Left colon (tissue), 2 donors: ENCODE measurements at regions not wholly inside any gene's neighbourhood (a gene's known extent, or its start where the extent isn't known, plus 50 kb on each side); places are given as distances from the start of the nearest gene placed in this dataset.
"Not testable (repeated sequence)": the region's sequence is repeated elsewhere in the genome, so short reads cannot be mapped to it uniquely, and the experiment has no call there.

Experiments
- ATAC-seq: fragments of 200-7000 bp; cut with Tn5 transposase; one replicate; pipeline ENCODE4 v1.9.1; 2020; ENCODE audit warnings: mild to moderate bottlenecking, moderate library complexity
- DNase-seq, 2 donors: peaks; one replicate each; pipeline ENCODE4 v3.0.0-alpha.2; 2020
- intact Hi-C, 2 donors: fragments of 100-400 bp; cut with DNase I in 1 of 2; cut with micrococcal nuclease in 1 of 2; formaldehyde crosslinking; loops; one replicate each; pipeline versions ENCODE4 v1.11.2 to v1.14.0; 2022; cut with DNase I, micrococcal nuclease
- donor health status: DM: no; HTN: no; CAD: no.
- donor health status: DM: yes; HTN: yes; CAD: no.

DNA sequence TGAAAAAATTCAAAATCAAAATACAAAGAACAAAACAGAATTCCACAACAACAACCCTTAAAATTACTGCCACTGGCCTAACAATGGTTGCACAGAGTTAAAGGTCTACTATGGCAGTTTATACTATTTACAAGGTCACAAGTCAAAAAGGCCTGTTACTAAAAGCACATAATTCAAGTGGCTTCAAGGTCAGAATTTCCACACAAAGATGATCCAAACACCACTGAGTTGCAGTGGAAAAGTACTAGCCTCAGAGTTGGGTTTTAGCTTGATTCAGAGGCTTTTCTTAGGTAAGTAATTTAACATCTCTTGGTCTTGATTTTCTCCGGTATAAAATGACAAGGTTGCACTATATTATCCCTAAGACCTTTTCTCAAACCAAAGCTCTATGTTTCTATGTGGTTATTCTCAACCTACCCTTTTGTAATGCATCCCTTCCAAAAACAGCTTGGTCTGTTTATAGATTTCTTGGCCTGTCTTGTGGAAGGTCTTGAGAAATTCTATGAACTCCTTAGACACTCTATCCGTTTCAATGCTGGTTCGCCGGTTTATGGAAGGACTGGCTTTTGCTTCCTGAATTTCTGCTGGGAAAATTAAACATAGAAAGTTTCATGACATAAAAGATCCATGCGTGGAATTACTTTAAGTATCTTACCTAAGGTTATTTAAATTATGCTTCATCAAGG lies 69.5 kb downstream of the MDH2 start:
- ATAC-seq = peak; percentile 25
- intact Hi-C loops, DNase-seq: not testable (repeated sequence)

DNA sequence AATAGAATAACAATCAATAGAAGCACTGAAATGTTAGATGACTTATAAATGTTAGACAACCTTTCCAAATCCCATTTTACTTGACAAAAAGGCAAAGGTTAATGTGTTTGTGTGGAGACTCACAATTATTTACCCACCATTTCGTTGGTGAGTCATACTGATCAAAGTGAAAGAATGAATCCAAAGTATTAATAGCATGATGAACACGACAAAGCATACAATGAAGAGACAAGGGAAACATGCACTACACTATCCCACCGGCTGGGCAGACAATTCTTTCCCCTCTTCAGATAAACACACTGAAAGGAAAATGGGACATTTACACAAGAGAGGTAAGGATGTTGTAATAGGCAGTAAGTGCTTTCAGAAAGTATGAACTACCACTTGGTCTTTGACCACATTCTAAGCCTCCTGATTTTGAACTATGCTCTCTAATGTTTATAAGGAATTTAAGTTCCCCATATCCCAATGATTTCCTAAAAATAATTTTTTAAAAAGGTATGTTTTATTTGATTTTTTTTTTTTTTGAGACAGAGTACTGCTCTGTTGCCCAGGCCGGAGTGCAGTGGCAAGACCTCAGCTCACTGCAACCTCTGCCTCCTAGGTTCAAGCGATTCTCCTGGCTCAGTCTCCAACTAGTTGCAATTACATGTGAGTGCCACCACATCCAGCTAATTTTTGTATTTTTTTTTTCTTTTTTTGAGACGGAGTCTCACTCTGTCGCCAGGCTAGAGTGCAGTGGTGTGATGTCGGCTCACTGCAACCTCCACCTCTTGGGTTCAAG lies 70.5 kb downstream of the MDH2 start:
- intact Hi-C loops, DNase-seq: not testable (repeated sequence)
- ATAC-seq = peak; percentile 37

DNA sequence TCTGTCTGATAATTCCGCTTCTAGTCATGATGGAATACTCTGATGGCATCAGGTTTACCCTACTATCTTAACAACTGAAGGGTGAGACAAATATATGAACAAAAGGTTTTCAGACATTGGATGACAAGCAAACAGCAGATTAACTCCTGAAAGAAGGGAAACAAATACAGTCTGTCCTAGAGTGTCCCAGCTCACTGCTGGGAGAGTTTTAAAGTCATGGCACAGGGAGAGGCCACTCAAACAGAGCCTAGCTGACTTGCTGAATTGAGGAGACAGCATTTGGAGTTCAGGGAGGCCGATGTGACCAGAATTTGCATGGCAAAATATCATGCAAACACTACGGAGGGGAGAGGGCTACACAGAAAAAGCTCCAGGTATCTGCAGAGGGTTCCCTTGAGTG lies 73.1 kb downstream of the MDH2 start:
- intact Hi-C loops = no loop called here
- no peak for ATAC-seq
- DNase-seq = no peak

DNA sequence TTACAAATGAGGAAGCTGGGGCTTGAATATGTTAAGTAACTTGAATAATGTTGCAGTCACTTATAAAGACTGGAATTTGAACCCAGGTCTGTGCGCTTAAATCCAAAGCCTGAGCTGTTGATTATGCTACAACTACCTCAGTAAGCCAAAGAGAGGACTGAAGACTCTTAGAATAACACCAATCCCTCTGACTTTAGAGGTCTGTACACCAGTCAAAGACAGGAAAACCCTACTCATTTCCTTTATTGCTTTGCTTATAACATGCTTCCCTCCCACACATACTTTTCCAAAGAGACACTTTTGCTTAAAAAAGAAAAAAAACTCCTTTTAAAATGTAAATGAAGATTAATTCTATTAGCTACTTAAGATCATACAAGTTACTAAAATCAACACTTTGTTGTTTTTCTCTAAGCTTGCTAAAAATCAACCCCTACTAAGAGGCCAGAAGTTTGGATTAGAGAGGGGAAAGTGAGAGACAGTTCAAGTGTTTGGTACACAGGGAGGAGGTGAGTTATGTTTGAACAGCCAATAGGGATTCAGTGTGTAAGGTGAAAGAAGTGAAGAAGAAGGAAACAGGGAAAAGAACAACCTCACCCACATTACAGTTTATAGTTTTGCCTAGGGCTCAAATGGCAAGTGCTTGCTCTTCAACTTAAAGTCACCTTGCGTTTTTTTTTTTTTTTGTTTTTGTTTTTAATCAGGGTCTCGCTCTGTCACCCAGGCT lies 74.8 kb downstream of the MDH2 start:
- intact Hi-C loops = no loop called here
- ATAC-seq (peak; percentile 67), DNase-seq (no peak)

DNA sequence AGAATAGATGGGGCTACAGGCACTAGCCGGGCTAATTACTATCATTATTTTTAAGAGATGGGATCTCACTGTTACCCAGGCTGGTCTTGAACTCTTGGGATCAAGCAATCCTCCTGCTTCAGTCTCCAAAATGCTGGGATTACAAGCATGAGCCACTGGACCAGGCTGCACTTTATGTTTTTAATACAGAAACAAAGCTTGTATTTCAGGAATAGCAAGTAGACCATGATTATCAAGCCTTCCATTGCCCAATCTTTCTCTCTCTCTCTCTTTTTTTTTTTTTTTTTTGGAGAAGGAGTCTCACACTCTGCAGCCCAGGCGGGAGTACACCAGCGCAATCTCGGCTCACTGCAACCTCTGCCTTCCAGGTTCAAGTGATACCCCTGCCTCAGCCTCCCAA lies 75.4 kb downstream of the MDH2 start:
- DNase-seq (no peak), ATAC-seq (no peak)
- intact Hi-C loops = no loop called here

DNA sequence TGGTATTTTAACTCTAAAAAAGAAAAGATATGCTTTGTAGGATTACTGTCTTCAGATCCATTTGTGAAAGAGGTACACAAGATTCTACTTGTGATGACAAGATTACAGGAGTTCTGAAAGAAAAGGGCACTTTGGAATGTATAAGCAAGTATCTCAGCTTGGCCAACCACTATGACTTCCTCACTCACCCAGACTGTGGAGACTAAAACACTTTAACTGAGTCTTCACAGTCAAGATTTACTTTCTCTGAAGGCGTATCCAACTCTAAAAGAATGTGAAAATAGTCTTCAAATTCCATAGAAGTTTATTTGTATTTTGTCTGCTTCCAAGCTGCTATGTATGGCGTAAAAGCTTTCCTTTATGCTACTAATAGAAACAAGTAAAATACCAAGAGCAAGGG lies 76.1 kb upstream of the SRRM3 start:
- no peak for DNase-seq
- intact Hi-C loops = no loop called here
- ATAC-seq = no peak

DNA sequence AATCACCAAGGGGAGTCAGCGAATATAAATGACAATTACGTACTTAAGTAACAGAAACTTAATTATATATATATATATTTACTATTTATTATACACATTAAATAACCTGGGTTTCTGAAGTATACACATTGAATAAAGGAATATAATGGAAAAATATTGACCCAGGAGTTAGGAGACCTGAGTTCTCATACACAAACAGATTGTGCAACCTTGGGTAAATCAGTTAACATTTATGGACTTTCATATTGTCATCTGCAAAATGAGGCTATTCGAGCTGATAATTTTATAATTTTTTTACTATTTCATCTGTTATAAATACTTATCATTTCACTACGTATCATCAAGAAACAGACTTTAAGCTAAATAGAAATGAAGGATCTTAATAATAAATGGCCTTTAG lies 75.1 kb upstream of the SRRM3 start:
- ATAC-seq = no peak
- intact Hi-C loops = no loop called here

DNA sequence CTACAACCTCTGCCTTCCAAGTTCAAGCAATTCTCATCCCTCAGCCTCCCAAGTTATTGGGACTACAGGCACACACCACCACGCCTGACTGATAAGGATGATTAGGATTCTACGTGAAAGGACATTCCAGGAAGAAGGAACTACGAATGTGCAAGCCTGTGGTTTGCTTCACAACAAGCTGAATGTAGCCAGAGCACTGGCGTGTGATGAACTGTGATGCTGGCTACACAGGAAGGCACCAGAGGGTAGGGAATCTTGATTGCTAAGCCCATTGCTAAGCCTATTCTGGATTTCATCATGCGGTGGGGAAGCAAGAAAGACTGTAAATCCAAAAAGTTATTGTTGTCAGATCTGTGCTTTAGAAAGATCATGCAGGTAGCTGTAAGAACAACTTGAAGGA lies 72.3 kb upstream of the SRRM3 start:
- no peak for DNase-seq
- intact Hi-C loops = no loop called here
- peak; percentile 38 for ATAC-seq

More for the DNA sequence above, 75.1 kb upstream of the SRRM3 start:
- DNase-seq = no peak

DNA sequence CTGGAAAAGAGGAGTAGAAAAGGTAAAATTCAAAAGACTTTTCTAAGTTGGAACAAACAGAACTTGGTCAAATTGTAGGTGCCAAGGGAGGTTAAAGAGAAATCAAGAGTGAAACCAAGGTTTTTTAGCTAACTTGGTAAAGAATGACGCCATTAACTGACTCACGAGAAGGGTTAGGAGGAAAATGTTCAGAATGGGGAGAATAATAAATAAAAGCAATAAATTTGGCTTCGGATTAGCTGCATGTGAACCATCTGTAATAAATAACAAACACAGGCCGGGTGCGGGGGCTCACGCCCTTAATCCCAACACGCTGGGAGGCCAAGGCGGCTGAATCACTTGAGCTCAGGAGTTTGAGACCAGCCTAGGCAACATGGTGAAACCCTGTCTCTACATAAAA lies 71.9 kb upstream of the SRRM3 start:
- no peak for DNase-seq
- ATAC-seq = no peak
- intact Hi-C loops = no loop called here

DNA sequence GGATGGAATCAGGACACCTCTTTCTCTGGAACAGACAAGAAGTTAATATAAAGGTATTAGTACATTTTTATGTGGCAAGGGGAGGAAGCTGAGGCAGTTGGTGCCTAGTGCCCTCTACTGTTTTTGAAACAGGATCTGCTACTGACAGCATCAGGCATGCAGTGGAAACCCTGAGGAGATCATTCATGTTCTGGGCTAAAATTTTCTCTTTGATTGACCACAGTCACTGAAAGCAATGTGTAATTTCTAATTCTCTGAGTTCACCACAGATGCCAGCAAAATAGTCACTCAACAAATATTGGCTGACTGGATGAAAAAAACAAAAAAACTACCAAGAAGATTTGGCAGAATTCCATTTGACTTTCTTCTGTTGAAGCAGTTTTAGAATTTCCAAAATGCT lies 71.0 kb upstream of the SRRM3 start:
- intact Hi-C loops, DNase-seq: not testable (repeated sequence)
- ATAC-seq = peak; percentile 85

DNA sequence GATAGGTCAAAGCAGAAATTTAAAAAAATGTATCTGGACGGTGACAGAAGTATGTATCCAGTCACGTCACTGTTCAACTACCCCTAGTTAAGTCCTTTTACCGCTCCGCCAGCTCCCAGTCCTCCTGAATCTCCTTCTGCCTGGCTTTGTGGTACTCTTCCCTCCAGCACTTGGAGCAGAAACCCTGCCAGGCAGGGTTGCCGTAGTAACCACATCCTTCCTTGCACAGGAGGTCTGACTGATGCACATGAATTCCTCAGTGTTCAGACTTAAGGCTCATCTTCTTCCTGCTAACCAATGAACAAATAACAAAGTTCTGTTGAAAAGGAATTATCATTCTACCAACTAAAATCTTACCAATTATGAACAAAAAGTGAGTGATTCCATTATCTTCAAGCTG lies 69.8 kb upstream of the SRRM3 start:
- intact Hi-C loops, ATAC-seq, DNase-seq: not testable (repeated sequence)

DNA sequence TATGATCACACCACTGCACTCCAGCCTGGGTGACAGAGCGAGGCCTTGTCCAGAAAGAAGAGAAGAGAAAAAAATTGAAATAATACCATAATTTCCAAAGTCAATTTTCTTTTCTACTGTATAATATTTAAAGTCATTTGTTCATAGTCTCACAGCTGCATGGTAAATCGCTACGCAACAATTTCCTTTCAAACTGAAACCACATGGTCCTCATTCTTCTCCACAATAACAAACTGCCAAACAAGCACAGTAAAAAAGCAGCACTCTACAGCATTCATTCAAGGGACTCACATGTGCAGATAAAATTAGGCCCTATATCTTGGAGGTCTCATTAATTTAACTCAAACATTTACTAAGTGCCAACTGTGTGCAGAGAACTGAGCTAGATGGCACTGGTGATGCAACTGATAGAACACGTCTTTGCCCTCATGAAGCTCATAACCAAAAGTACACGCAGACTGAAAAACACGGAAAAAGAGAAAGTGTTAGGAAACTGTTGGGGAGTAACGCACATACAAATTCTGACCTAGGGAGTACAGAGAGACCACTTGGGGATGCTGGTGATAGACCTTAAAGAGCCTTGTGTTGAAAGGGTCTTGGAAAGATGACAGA lies 68.4 kb upstream of the SRRM3 start:
- intact Hi-C loops = no loop called here
- ATAC-seq = no peak
- no peak for DNase-seq

DNA sequence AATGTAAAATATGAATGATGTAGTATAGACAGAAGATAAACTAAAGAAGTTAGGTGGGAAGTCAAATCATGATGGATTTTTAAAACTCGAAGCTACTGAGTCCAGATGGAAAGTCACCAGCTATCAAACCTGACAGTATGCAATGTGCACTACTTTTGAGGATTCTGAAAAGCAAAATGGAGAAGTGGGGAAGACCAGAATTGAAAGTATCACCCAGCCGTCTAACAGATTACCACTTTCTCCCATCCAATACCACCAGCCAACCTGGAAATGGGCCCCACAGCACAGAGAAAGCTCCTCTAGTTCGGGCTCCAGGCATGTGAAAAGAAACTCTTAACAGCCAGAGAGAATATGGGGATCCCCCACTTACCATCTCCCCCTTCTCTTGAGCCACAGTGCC lies 67.9 kb upstream of the SRRM3 start:
- intact Hi-C loops = no loop called here
- no peak for ATAC-seq
- DNase-seq = no peak

DNA sequence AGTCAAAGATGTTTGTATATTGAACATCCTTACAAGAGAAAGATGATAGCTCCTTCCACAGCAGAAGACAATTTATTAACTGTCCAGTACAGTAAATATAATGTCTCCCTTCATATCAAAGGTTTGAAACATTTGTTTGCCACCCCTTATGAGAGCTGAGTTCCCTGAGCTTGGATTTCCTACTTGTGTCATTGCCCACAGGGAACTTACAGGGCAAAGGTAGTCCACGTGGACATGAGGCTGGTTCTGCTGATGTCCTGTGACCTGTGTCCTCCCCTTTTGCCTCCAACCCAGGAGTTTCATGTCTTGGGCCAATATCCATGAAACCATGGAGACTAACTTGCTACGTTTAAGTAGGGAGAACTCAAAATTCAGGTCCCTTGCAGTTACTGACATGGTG lies 66.4 kb upstream of the SRRM3 start:
- not testable (repeated sequence) for ATAC-seq

DNA sequence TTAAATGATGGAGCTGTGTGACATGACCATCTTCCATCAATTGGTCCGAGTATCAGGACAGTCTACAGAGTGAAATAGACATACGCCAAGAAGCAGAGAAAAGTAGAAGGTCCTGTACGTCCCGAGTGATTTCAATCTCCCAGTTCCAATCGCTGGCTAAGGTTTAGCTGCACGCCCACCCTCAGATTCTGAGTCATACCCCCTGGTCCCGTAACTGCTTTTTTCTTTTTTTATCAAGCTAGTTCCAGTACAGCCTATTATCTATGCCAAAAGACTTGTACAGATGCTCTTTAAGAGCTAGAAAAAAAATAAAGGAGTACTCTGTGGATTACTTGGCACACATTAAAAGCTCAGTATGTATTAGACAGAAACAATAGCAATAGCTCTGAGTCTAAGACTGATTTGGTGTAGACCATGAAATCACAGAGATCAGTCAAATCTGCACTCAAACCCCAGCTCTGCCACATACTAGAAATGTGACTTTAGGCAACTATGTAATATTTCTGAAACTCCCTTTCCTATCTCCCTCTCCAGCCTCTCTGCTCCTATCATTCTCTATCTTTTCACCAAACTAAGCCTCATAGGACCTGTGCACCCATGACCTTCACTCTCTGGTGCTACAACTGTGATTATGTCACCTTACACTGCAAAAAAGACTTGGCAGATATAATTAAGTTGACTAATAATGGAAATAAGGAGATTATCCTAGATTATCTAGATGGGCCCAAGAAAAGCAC lies 63.0 kb upstream of the SRRM3 start:
- ATAC-seq, intact Hi-C loops, DNase-seq: not testable (repeated sequence)

More for the DNA sequence above, 66.4 kb upstream of the SRRM3 start:
- DNase-seq, intact Hi-C loops: not testable (repeated sequence)

DNA sequence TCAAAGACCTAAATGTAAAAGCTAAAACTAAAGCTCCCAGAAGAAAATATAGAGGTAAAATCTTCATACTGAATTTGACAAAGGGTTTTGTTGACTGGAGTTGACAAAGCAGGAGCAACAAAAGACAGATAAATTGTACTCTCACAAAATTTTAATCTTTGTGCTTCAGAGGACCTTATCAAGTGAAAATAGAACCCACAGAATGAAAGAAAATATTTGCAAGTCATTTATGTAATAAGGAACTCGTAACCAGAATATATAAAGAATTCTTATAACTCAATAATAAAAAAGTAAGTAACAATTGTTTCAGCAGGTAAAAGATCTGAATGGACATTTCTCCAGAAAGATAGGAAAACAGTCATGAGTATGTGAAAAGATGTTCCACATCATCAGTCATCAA lies 62.0 kb upstream of the SRRM3 start:
- ATAC-seq (no peak), DNase-seq (no peak)
- intact Hi-C loops = no loop called here

DNA sequence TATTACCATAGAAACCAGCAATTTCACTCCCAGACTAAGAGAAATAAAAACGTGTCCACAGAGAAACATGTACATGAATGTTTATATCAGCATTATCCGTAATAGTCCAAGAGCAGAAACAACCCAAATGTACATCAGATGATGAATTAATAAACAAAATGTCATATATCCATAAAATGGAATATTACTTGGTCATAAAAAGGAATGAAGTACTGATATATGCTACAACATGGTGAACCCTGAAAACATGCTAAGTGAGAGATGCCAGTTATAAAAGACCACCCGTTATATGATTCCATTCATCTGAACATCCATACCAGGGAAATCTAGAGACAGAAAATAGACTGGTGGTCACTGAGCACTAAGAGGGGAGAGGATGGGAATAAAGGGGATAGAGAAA lies 61.4 kb upstream of the SRRM3 start:
- DNase-seq, intact Hi-C loops, ATAC-seq: not testable (repeated sequence)

DNA sequence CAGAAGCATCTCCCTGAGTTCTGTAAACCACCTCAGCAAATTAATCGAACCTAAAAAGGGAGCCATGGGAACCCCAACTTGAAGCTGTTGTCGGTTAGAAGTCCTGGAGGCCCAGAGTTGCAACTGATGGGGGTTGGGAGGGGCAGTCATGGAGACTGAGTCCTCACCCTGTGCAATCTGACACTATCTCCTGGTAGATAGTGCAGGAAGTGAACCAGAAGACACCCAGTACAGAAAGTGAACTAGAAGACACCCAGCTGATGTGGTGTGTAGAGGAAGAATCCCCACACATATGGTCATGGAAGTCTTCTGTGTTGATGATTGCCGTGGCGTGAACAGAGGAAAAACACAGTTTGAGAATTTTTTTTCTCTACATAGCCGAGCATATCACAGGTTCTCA lies 58.8 kb upstream of the SRRM3 start:
- no peak for DNase-seq
- intact Hi-C loops = no loop called here
- no peak for ATAC-seq
